Stimulated activated CD4-positive, alpha-beta T cell treated with anti-CD3 and anti-CD28 coated beads, Interleukin-2, amount 100 ng/mL, for 4 hours (primary cell): ENCODE measurements at regions not wholly inside any gene's neighbourhood (a gene's known extent, or its start where the extent isn't known, plus 50 kb on each side); places are given as distances from the start of the nearest gene placed in this dataset.
"Not testable (repeated sequence)": the region's sequence is repeated elsewhere in the genome, so short reads cannot be mapped to it uniquely, and the experiment has no call there.

Experiments
- DNase-seq: peaks from one replicate; pipeline ENCODE4 v3.0.0-alpha.2; 2020; ENCODE audit warnings: low read depth

GRCh38 chr18:70578480-70578879, 289.6 kb downstream of the SOCS6 start:
- DNase-seq = no peak

- no peak for DNase-seq
Measured at GRCh38 chr18:70577023-70577420, 288.2 kb downstream of the SOCS6 start.

- DNase-seq = no peak
Measured at GRCh38 chr18:70576276-70577022, 287.6 kb downstream of the SOCS6 start.

GRCh38 chr18:70574951-70575350, 286.1 kb downstream of the SOCS6 start:
- not testable (repeated sequence) for DNase-seq

- DNase-seq = not testable (repeated sequence)
Measured at GRCh38 chr18:70569647-70570046, 280.8 kb downstream of the SOCS6 start.

GRCh38 chr18:70559446-70559845, 270.6 kb downstream of the SOCS6 start:
- no peak for DNase-seq

GRCh38 chr18:70558371-70558770, 269.5 kb downstream of the SOCS6 start:
- no peak for DNase-seq

- DNase-seq = no peak
Measured at GRCh38 chr18:70554854-70555445, 266.1 kb downstream of the SOCS6 start.

GRCh38 chr18:70553936-70554260, 265.1 kb downstream of the SOCS6 start:
- no peak for DNase-seq

GRCh38 chr18:70553245-70553935, 264.5 kb downstream of the SOCS6 start:
- DNase-seq = no peak

- no peak for DNase-seq
Measured at GRCh38 chr18:70536370-70537062, 247.7 kb downstream of the SOCS6 start.

- DNase-seq = no peak
Measured at GRCh38 chr18:70535041-70535440, 246.2 kb downstream of the SOCS6 start.

GRCh38 chr18:70525322-70525721, 236.5 kb downstream of the SOCS6 start:
- not testable (repeated sequence) for DNase-seq

GRCh38 chr18:70523792-70524182, 234.9 kb downstream of the SOCS6 start:
- DNase-seq = no peak

GRCh38 chr18:70523035-70523791, 234.4 kb downstream of the SOCS6 start:
- DNase-seq = no peak

GRCh38 chr18:70522183-70522680, 233.4 kb downstream of the SOCS6 start:
- no peak for DNase-seq

- DNase-seq = no peak
Measured at GRCh38 chr18:70520867-70521266, 232.0 kb downstream of the SOCS6 start.

GRCh38 chr18:70513502-70514171, 224.8 kb downstream of the SOCS6 start:
- DNase-seq = no peak

- DNase-seq = no peak
Measured at GRCh38 chr18:70507970-70508369, 219.1 kb downstream of the SOCS6 start.

- DNase-seq = no peak
Measured at GRCh38 chr18:70506511-70506910, 217.7 kb downstream of the SOCS6 start.

GRCh38 chr18:70503060-70503459, 214.2 kb downstream of the SOCS6 start:
- no peak for DNase-seq
